ENCODE measurements at regions not wholly inside any gene's neighbourhood (a gene's known extent, or its start where the extent isn't known, plus 50 kb on each side); places are given as distances from the start of the nearest gene placed in this dataset.

- no peak for DNase-seq (ENCODE audit: low read depth in 2 of 2)
Observed at GRCh38 chr18:78587626-78588600, 391.7 kb upstream of the SALL3 start.

- no peak for DNase-seq (ENCODE audit: low read depth in 2 of 2)
Observed at GRCh38 chr18:78589916-78590437, 389.6 kb upstream of the SALL3 start.

GRCh38 chr18:78595453-78595852 is 384.2 kb upstream of the SALL3 start:
- DNase-seq (ENCODE audit: low read depth in 2 of 2), result no peak

- DNase-seq (ENCODE audit: low read depth in 2 of 2), result no peak
Observed at GRCh38 chr18:78595924-78596573, 383.6 kb upstream of the SALL3 start.

- no peak for DNase-seq (ENCODE audit: low read depth in 2 of 2)
Observed at GRCh38 chr18:78596794-78597345, 382.7 kb upstream of the SALL3 start.

GRCh38 chr18:78601349-78601748 is 378.3 kb upstream of the SALL3 start:
- peak in 1 of 2 donors; percentile 4 for DNase-seq (ENCODE audit: low read depth in 2 of 2)

- no peak for DNase-seq (ENCODE audit: low read depth in 2 of 2)
Observed at GRCh38 chr18:78601923-78602322, 377.7 kb upstream of the SALL3 start.

- DNase-seq (ENCODE audit: low read depth in 2 of 2), result no peak
Observed at GRCh38 chr18:78602430-78602829, 377.2 kb upstream of the SALL3 start.

GRCh38 chr18:78603102-78603983 is 376.3 kb upstream of the SALL3 start:
- DNase-seq (ENCODE audit: low read depth in 2 of 2), result no peak

GRCh38 chr18:78605255-78605654 is 374.4 kb upstream of the SALL3 start:
- DNase-seq (ENCODE audit: low read depth in 2 of 2), result no peak

- DNase-seq (ENCODE audit: low read depth in 2 of 2), result no peak
Observed at GRCh38 chr18:78607221-78607620, 372.4 kb upstream of the SALL3 start.

GRCh38 chr18:78607784-78608183 is 371.8 kb upstream of the SALL3 start:
- DNase-seq (ENCODE audit: low read depth in 2 of 2), result no peak

- no peak for DNase-seq (ENCODE audit: low read depth in 2 of 2)
Observed at GRCh38 chr18:78610179-78610578, 369.4 kb upstream of the SALL3 start.

GRCh38 chr18:78611201-78611800 is 368.3 kb upstream of the SALL3 start:
- no peak for DNase-seq (ENCODE audit: low read depth in 2 of 2)

GRCh38 chr18:78611869-78612268 is 367.7 kb upstream of the SALL3 start:
- DNase-seq (ENCODE audit: low read depth in 2 of 2), result no peak

GRCh38 chr18:78612318-78612717 is 367.3 kb upstream of the SALL3 start:
- no peak for DNase-seq (ENCODE audit: low read depth in 2 of 2)

GRCh38 chr18:78612801-78613200 is 366.8 kb upstream of the SALL3 start:
- no peak for DNase-seq (ENCODE audit: low read depth in 2 of 2)

- DNase-seq (ENCODE audit: low read depth in 2 of 2), result no peak
Observed at GRCh38 chr18:78618726-78619125, 360.9 kb upstream of the SALL3 start.

- no peak for DNase-seq (ENCODE audit: low read depth in 2 of 2)
Observed at GRCh38 chr18:78619854-78620253, 359.8 kb upstream of the SALL3 start.

- no peak for DNase-seq (ENCODE audit: low read depth in 2 of 2)
Observed at GRCh38 chr18:78620326-78620725, 359.3 kb upstream of the SALL3 start.

- DNase-seq (ENCODE audit: low read depth in 2 of 2), result no peak
Observed at GRCh38 chr18:78621141-78621755, 358.4 kb upstream of the SALL3 start.

Data from stimulated activated CD8-positive, alpha-beta memory T cell treated with anti-CD3 and anti-CD28 coated beads, Interleukin-7, amount 100 ng/mL, for 4 hours (primary cell).